ENCODE measurements at regions not wholly inside any gene's neighbourhood (a gene's known extent, or its start where the extent isn't known, plus 50 kb on each side); places are given as distances from the start of the nearest gene placed in this dataset.

- no peak for ATAC-seq (ENCODE audit: low read depth)
- H3K9me3 Mint-ChIP-seq, result peaks cover 10% of the 10 kb centered on the region
These were observed 54.1 kb upstream of the AKAP13 start for GRCh38 chr15:85326291-85326690.

GRCh38 chr15:85327820-85328219, 52.6 kb upstream of the AKAP13 start:
- POLR2A ChIA-PET, result interaction anchor here (0.7 to 2.2 kb wide), 2 partner anchors 11 to 53 kb away, joined by 3 to 5 read pairs; no protein-coding TSS in a partner anchor

More at GRCh38 chr15:85326291-85326690, 54.1 kb upstream of the AKAP13 start:
- no peak overlapping the region for H3K27ac Mint-ChIP-seq
- peaks cover 30% of the 10 kb centered on the region for H3K4me1 Mint-ChIP-seq
- H3K36me3 Mint-ChIP-seq, result peaks cover 6% of the 10 kb centered on the region
- no peaks in the 10 kb centered on the region for H3K27me3 Mint-ChIP-seq
- DNase-seq, result no peak
- POLR2A ChIA-PET, result no interaction called here
- no peak overlapping the region for H3K4me3 Mint-ChIP-seq

GRCh38 chr15:85329561-85330422, 50.6 kb upstream of the AKAP13 start:
- Mint-ChIP-seq H3K36me3 (no peaks in the 10 kb centered on the region), H3K4me3 (peak overlapping the region; percentile 96), H3K27ac (peak overlapping the region; percentile 94), H3K9me3 (peaks cover 6% of the 10 kb centered on the region), H3K4me1 (peaks cover 38% of the 10 kb centered on the region), H3K27me3 (peaks cover 2% of the 10 kb centered on the region)
- ATAC-seq (ENCODE audit: low read depth) (peak; percentile 33), DNase-seq (peak; percentile 64)
- POLR2A ChIA-PET, result interaction anchor here (1.0 to 3.2 kb wide), 9 partner anchors 12 to 294 kb away, joined by 4 to 30 read pairs (median 6); partner anchors contain the start of gene AKAP13

More at GRCh38 chr15:85327820-85328219, 52.6 kb upstream of the AKAP13 start:
- Mint-ChIP-seq H3K4me3 (no peak overlapping the region), H3K4me1 (peaks cover 35% of the 10 kb centered on the region), H3K27ac (no peak overlapping the region), H3K9me3 (peaks cover 2% of the 10 kb centered on the region), H3K27me3 (no peaks in the 10 kb centered on the region), H3K36me3 (peaks cover 2% of the 10 kb centered on the region)
- DNase-seq (no peak), ATAC-seq (ENCODE audit: low read depth) (no peak)
